H1 (cell line): ENCODE measurements at regions not wholly inside any gene's neighbourhood (a gene's known extent, or its start where the extent isn't known, plus 50 kb on each side); places are given as distances from the start of the nearest gene placed in this dataset.

Source experiments
- CTCF ChIA-PET: fragments of 300-600 bp; sonication (Branson Sonifier 250); formaldehyde crosslinking; loops from one replicate; lab custom pipeline; 2021; ENCODE audit not compliant: partially characterized antibody; lab: Charles Lee
- POLR2A ChIA-PET: fragments of 300-600 bp; sonication (Branson Sonifier 250); formaldehyde crosslinking; loops from one replicate; lab custom pipeline; 2021; ENCODE audit warnings: inconsistent platforms; ENCODE audit not compliant: partially characterized antibody; lab: Charles Lee
- DNase-seq, 2 experiments: peaks; one replicate each; pipeline versions ENCODE4 v3.0.0 to v3.0.0-alpha.2; 2010 to 2022; ENCODE audit warnings: low spot score in 2 of 2, low read depth in 1 of 2, mixed read lengths in 1 of 2
- FAIRE-seq: peaks from 2 replicates; lab custom pipeline; 2011; peaks lifted over from hg19 to GRCh38; lab: Jason Lieb, UNC
- H2AFZ ChIP-seq: 2 replicates; pipeline ENCODE4 v1.8.1; 2012; ENCODE audit warnings: low read length, inconsistent platforms
- H2AK5ac ChIP-seq: 2 replicates; pipeline ENCODE4 v1.6.1; 2013; ENCODE audit warnings: low read depth, low read length
- H2BK120ac ChIP-seq: replicated peaks from 2 replicates; pipeline ENCODE3; 2013; ENCODE audit warnings: low read depth, low read length, inconsistent platforms
- H2BK12ac ChIP-seq: 2 replicates; pipeline ENCODE4 v1.6.1; 2013; ENCODE audit warnings: low read depth, low read length
- H2BK15ac ChIP-seq: 2 replicates; pipeline ENCODE4 v1.6.1; 2013; ENCODE audit warnings: low read length
- H2BK20ac ChIP-seq: 2 replicates; pipeline ENCODE4 v1.6.1; 2013; ENCODE audit warnings: low read length
- H2BK5ac ChIP-seq: 2 replicates; pipeline ENCODE4 v1.6.1; 2013; ENCODE audit warnings: low read depth, low read length
- H3K14ac ChIP-seq: 2 replicates; pipeline ENCODE4 v1.6.1; 2013; ENCODE audit warnings: inconsistent platforms; ENCODE audit not compliant: insufficient read length
- H3K18ac ChIP-seq: 2 replicates; pipeline ENCODE4 v1.6.1; 2013; ENCODE audit warnings: low read length; ENCODE audit errors: extremely low read depth
- H3K23ac ChIP-seq: 2 replicates; pipeline ENCODE4 v1.6.1; 2013; ENCODE audit warnings: inconsistent platforms; ENCODE audit not compliant: insufficient read length
- H3K23me2 ChIP-seq: 2 replicates; pipeline ENCODE4 v1.6.1; 2013; ENCODE audit warnings: low read depth, low read length
- H3K27ac ChIP-seq: 2 replicates; pipeline ENCODE4 v1.6.1; 2011; ENCODE audit warnings: low read depth, low read length, inconsistent platforms
- H3K27me3 ChIP-seq, 4 experiments: replicated peaks in 1 of 4; 1 replicate in 1 of 4; 2 replicates in 3 of 4; pipeline versions ENCODE4 v1.6.1 to v1.8.1; 2011 to 2013; ENCODE audit warnings: low read length in 3 of 4, mild to moderate bottlenecking in 3 of 4, inconsistent platforms in 2 of 4, mixed read lengths in 2 of 4, moderate library complexity in 1 of 4; ENCODE audit not compliant: control insufficient read depth in 3 of 4, insufficient read depth in 3 of 4; ENCODE audit errors: extremely low read depth in 1 of 4
- H3K36me3 ChIP-seq, 4 experiments: 2 replicates each; pipeline versions ENCODE4 v1.6.1 to v1.8.1; 2011 to 2013; ENCODE audit warnings: mild to moderate bottlenecking in 4 of 4, low read length in 3 of 4, moderate library complexity in 2 of 4, control low read depth in 1 of 4, inconsistent platforms in 1 of 4; ENCODE audit not compliant: insufficient read depth in 4 of 4, control insufficient read depth in 2 of 4
- H3K4ac ChIP-seq: replicated peaks from 2 replicates; pipeline ENCODE3; 2013; ENCODE audit warnings: low read length, low read depth, mixed read lengths, inconsistent platforms; ENCODE audit not compliant: insufficient read length
- H3K4me1 ChIP-seq, 4 experiments: replicated peaks in 1 of 4; 1 replicate in 1 of 4; 2 replicates in 3 of 4; pipeline versions ENCODE4 v1.6.1 to v1.8.1; 2011 to 2013; ENCODE audit warnings: low read length in 3 of 4, inconsistent platforms in 2 of 4, mixed read lengths in 1 of 4; ENCODE audit not compliant: insufficient read depth in 4 of 4, control insufficient read depth in 3 of 4
- H3K4me2 ChIP-seq, 2 experiments: 2 replicates each; pipeline versions ENCODE4 v1.6.1 to v1.8.1; 2011 to 2013; ENCODE audit warnings: low read depth in 2 of 2, low read length in 2 of 2, control low read depth in 1 of 2, inconsistent platforms in 1 of 2, mild to moderate bottlenecking in 1 of 2; ENCODE audit not compliant: insufficient read depth in 1 of 2
- H3K4me3 ChIP-seq, 4 experiments: fragments of 200-600, 300-600 bp in 1 of 4; sonication (generic), shearing (Covaris generic), sonication (Bioruptor Twin) in 1 of 4; 2 replicates each; pipeline versions ENCODE4 v1.5.1 to v1.8.1; 2011 to 2016; ENCODE audit warnings: low read length in 4 of 4, low read depth in 3 of 4, control low read depth in 2 of 4, inconsistent platforms in 2 of 4, mild to moderate bottlenecking in 2 of 4, mixed read lengths in 1 of 4, moderate library complexity in 1 of 4; ENCODE audit not compliant: insufficient read depth in 2 of 4; ENCODE audit errors: extremely low read depth in 1 of 4
- H3K56ac ChIP-seq: replicated peaks from 2 replicates; pipeline ENCODE3; 2013; ENCODE audit warnings: low read depth, mild to moderate bottlenecking, mixed read lengths, low read length, inconsistent platforms; ENCODE audit not compliant: insufficient read length
- H3K79me1 ChIP-seq: 2 replicates; pipeline ENCODE4 v1.6.1; 2013; ENCODE audit warnings: low read depth, low read length, control low read depth
- H3K79me2 ChIP-seq, 2 experiments: 2 replicates each; pipeline versions ENCODE4 v1.6.1 to v1.8.1; 2012 to 2013; ENCODE audit warnings: low read length in 2 of 2, mild to moderate bottlenecking in 2 of 2, inconsistent platforms in 1 of 2; ENCODE audit not compliant: insufficient read depth in 2 of 2, control insufficient read depth in 1 of 2
- H3K9ac ChIP-seq, 4 experiments: replicated peaks in 1 of 4; 1 replicate in 1 of 4; 2 replicates in 3 of 4; pipeline versions ENCODE4 v1.6.1 to v1.8.1; 2011 to 2013; ENCODE audit warnings: low read depth in 3 of 4, low read length in 3 of 4, control low read depth in 2 of 4, mild to moderate bottlenecking in 2 of 4, moderate library complexity in 2 of 4, inconsistent platforms in 1 of 4; ENCODE audit errors: extremely low read depth in 1 of 4
- H3K9me3 ChIP-seq, 2 experiments: 2 replicates each; pipeline versions ENCODE4 v1.6.1 to v1.8.1; 2012 to 2013; ENCODE audit warnings: mild to moderate bottlenecking in 2 of 2, moderate library complexity in 2 of 2, control low read depth in 1 of 2, inconsistent platforms in 1 of 2, low read depth in 1 of 2, low read length in 1 of 2, mixed read lengths in 1 of 2; ENCODE audit not compliant: insufficient read depth in 2 of 2
- H4K20me1 ChIP-seq, 2 experiments: replicated peaks in 1 of 2; 2 replicates each; pipeline versions ENCODE3 to v1.8.1; 2011 to 2013; ENCODE audit warnings: inconsistent platforms in 2 of 2, low read length in 2 of 2, mild to moderate bottlenecking in 1 of 2; ENCODE audit not compliant: insufficient read depth in 2 of 2, control insufficient read depth in 1 of 2
- H4K5ac ChIP-seq: 2 replicates; pipeline ENCODE4 v1.6.1; 2013; ENCODE audit warnings: low read length, low read depth, mixed read lengths, inconsistent platforms; ENCODE audit not compliant: insufficient read length
- H4K8ac ChIP-seq: 2 replicates; pipeline ENCODE4 v1.8.0; 2013; ENCODE audit warnings: mild to moderate bottlenecking, moderate library complexity, low read length, inconsistent platforms; ENCODE audit not compliant: insufficient read depth; ENCODE audit errors: extremely low read depth
- H4K91ac ChIP-seq: replicated peaks from 2 replicates; pipeline ENCODE3; 2013; ENCODE audit warnings: low read length, mixed read lengths, inconsistent platforms; ENCODE audit not compliant: insufficient read length
- BRCA1 ChIP-seq: IDR thresholded peaks from 2 replicates; pipeline ENCODE4 v1.6.1; 2012; ENCODE audit warnings: low read depth, low read length, improper control_type of control experiment
- CBX5 ChIP-seq: fragments of 300-800, 300-1000 bp; sonication (generic); IDR thresholded peaks from 2 replicates; pipeline ENCODE4 v1.7.1; 2016; ENCODE audit warnings: antibody characterized with exemption, low read length, low read depth
- HDAC6 ChIP-seq: IDR thresholded peaks from one replicate; pipeline ENCODE4 v1.7.1; 2012; ENCODE audit warnings: low read depth, mild to moderate bottlenecking, inconsistent platforms, low read length, moderate library complexity
- KDM4A ChIP-seq: IDR thresholded peaks from one replicate; pipeline ENCODE4 v1.7.1; 2012; ENCODE audit warnings: low read depth, mild to moderate bottlenecking, moderate library complexity, low read length, inconsistent platforms; ENCODE audit not compliant: severe bottlenecking
- NRF1 ChIP-seq: IDR thresholded peaks from 2 replicates; pipeline ENCODE4 v1.6.1; 2011; ENCODE audit warnings: mild to moderate bottlenecking, low read depth, low read length, improper control_type of control experiment
- POLR2A ChIP-seq, 2 experiments: IDR thresholded peaks; 1 replicate in 1 of 2; 2 replicates in 1 of 2; pipeline ENCODE4 v1.6.1; 2011; ENCODE audit warnings: low read depth in 2 of 2, low read length in 2 of 2, mild to moderate bottlenecking in 2 of 2; ENCODE audit errors: control extremely low read depth in 1 of 2
- RNF2 ChIP-seq: fragments of 200-900, 300-1000 bp; sonication (generic); IDR thresholded peaks from 2 replicates; pipeline ENCODE4 v1.7.1; 2016; ENCODE audit warnings: borderline replicate concordance, low read depth, mild to moderate bottlenecking, antibody characterized with exemption, low read length; ENCODE audit not compliant: poor library complexity, severe bottlenecking; ENCODE audit errors: missing control alignments
- TAF7 ChIP-seq: optimal IDR thresholded peaks from 2 replicates; pipeline ENCODE3; 2011; ENCODE audit warnings: low read depth, mild to moderate bottlenecking, inconsistent platforms, low read length, moderate library complexity, borderline replicate concordance
- WGBS, 2 experiments: shearing (Covaris generic) in 1 of 2; methylation state at CpG; one replicate each; pipeline versions ENCODE4 v1.1.6 to v1.1.7; 2013 to 2015; ENCODE audit warnings: low lambda C conversion rate in 2 of 2, mixed read lengths in 2 of 2, inconsistent platforms in 1 of 2, low coverage in 1 of 2, missing lambda C conversion rate in 1 of 2; ENCODE audit not compliant: insufficient replicate concordance in 2 of 2, insufficient coverage in 1 of 2, insufficient read length in 1 of 2; ENCODE audit errors: extremely low coverage in 1 of 2, missing lambda C conversion rate in 1 of 2; 5-methylcytosine and 5-hydroxymethylcytosine counted together

GRCh38 chr5:72042097-72042496, 65.2 kb upstream of the MAP1B start:
- H3K36me3 ChIP-seq, result no peaks in the 10 kb centered on the region
- H3K56ac ChIP-seq, result no peak overlapping the region
- no peak overlapping the region for H3K4me3 ChIP-seq
- H4K91ac ChIP-seq, result no peak overlapping the region
- H3K27me3 ChIP-seq, result no peaks in the 10 kb centered on the region
- no peak overlapping the region for H2BK120ac ChIP-seq
- H2BK20ac ChIP-seq, result no peak overlapping the region
- H3K9me3 ChIP-seq, result no peaks in the 10 kb centered on the region; a peak in 1 of 4 replicates
- POLR2A ChIA-PET, result no interaction called here
- H3K18ac ChIP-seq, result no peak overlapping the region
- H2AK5ac ChIP-seq, result no peak overlapping the region
- no peak for TF ChIP-seq RNF2
- TF ChIP-seq POLR2A (IDR thresholded peaks at IDR 0.05; ENCODE audit: control extremely low read depth in 1 of 2, low read depth in 2 of 2, low read length in 2 of 2), result no peak
- no peak for TF ChIP-seq NRF1
- TF ChIP-seq HDAC6, result no peak
- no peak for TF ChIP-seq TAF7
- no peak for TF ChIP-seq KDM4A
- TF ChIP-seq CBX5, result no peak
- TF ChIP-seq BRCA1, result no peak
- TF ChIP-seq, all 59 proteins: peak for 0
- Histone ChIP-seq H3K4me1 (peaks cover 0 to 12% (median 2%) of the 10 kb centered on the region in 4 experiments; a peak in 5 of 7 replicates), H4K8ac (no peak overlapping the region), H2BK15ac (no peak overlapping the region), H3K27ac (no peak overlapping the region), H3K23me2 (no peaks in the 10 kb centered on the region), H3K9ac (no peak overlapping the region), H3K4ac (no peak overlapping the region), H2BK5ac (no peak overlapping the region), H3K79me2 (no peaks in the 10 kb centered on the region), H3K23ac (no peak overlapping the region), H4K5ac (no peak overlapping the region), H3K79me1 (no peaks in the 10 kb centered on the region), H2AFZ (no peak overlapping the region), H3K4me2 (no peak overlapping the region), H2BK12ac (no peak overlapping the region), H3K14ac (no peak overlapping the region), H4K20me1 (no peaks in the 10 kb centered on the region)
- CTCF ChIA-PET, result interaction anchor here (1.0 kb wide), 1 partner anchor 344 kb away, joined by 3 read pairs; no protein-coding TSS in a partner anchor
- 83% methylated on average over 1 of the region's 1 CpG; no CpG with 5 or more reads in 1 of the 2 experiments for whole genome bisulfite sequencing, 2 experiments
- FAIRE-seq (no peak), DNase-seq (no peak)
